ENCODE measurements at regions not wholly inside any gene's neighbourhood (a gene's known extent, or its start where the extent isn't known, plus 50 kb on each side); places are given as distances from the start of the nearest gene placed in this dataset.

DNA sequence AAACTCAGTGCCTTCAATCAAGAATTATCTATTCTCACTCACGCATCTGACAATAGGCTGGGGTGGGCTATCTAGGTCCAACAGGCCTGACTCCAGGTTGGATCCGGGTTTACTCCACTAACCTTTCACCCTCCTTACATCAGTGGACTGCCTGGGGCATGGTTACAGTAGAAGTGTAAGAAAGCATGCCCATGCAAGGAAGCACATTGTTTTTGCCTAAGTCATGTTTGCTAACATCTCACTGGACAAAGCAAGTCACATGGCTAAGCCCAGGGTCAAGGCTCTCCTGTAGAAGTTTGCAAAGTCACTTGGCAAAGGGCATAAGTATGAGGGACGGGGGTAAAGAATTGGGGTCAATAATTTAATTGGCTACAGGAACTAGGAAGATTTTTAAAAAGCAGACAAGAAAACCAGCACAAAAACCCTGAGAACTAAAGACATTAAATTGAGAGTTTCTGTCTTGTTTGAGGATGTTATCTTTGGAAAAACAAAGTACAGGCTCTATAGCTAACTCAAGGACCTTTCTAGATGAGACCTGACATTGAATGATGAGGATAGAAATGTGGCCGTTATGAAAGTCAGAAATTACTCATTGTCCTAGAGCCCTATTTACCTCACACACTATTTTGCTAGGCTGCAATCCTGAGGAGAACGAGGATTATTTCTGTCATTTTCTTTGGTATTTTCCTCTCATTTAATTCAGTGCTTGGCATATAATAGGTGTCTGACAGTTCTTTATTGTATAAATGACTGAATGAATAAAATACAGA is 214.2 kb downstream of the IL20RB start:
- CTCF ChIA-PET, result interaction anchor here (0.6 kb wide), 1 partner anchor 349 kb away, joined by 3 read pairs; no protein-coding TSS in a partner anchor
- no peak overlapping the region for H3K4me3 Mint-ChIP-seq (ENCODE audit: low read depth, unreplicated experiment)
- no peaks in the 10 kb centered on the region for H3K27me3 Mint-ChIP-seq (ENCODE audit: unreplicated experiment)
- intact Hi-C loops (cut with micrococcal nuclease; ENCODE audit: unreplicated experiment), result no loop called here
- H3K36me3 Mint-ChIP-seq (ENCODE audit: insufficient read depth, unreplicated experiment), result no peaks in the 10 kb centered on the region
- TF ChIP-seq, protein P1, sequence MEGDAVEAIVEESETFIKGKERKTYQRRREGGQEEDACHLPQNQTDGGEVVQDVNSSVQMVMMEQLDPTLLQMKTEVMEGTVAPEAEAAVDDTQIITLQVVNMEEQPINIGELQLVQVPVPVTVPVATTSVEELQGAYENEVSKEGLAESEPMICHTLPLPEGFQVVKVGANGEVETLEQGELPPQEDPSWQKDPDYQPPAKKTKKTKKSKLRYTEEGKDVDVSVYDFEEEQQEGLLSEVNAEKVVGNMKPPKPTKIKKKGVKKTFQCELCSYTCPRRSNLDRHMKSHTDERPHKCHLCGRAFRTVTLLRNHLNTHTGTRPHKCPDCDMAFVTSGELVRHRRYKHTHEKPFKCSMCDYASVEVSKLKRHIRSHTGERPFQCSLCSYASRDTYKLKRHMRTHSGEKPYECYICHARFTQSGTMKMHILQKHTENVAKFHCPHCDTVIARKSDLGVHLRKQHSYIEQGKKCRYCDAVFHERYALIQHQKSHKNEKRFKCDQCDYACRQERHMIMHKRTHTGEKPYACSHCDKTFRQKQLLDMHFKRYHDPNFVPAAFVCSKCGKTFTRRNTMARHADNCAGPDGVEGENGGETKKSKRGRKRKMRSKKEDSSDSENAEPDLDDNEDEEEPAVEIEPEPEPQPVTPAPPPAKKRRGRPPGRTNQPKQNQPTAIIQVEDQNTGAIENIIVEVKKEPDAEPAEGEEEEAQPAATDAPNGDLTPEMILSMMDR (IDR thresholded peaks at IDR 0.05; ENCODE audit: unreplicated experiment), result no peak
- BruUV-seq (replicated peaks), result no TSS peak
- DNase-seq, result no peak
- no peaks in the 10 kb centered on the region for H3K9me3 Mint-ChIP-seq (ENCODE audit: low read depth, unreplicated experiment)
- no peaks in the 10 kb centered on the region for H3K4me1 Mint-ChIP-seq (ENCODE audit: low read depth, unreplicated experiment)
- no peak overlapping the region for H3K27ac Mint-ChIP-seq (ENCODE audit: unreplicated experiment)

DNA sequence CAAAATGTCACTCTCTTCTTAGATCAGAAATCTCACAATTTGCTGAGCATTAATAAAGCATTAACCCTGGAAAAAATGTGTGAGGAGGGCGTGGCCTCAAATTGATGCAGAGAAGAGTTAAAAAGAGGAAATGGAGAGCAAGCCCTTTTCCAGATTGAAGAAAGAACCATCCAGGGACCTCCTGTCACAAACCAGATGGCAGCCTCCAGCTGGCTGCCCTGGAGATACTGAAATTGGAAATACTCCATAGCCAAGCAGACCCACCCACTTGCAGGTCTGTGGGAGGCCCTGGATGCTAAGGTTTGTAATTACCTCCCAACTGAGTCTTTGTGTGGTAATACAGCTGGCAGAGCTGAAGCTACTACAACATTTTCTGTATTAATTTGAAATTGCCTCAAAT is 214.9 kb downstream of the IL20RB start:
- no peak overlapping the region for H3K4me3 Mint-ChIP-seq (ENCODE audit: low read depth, unreplicated experiment)
- TF ChIP-seq, protein P1 (IDR thresholded peaks at IDR 0.05; ENCODE audit: unreplicated experiment), result no peak
- no peak for DNase-seq
- H3K27me3 Mint-ChIP-seq (ENCODE audit: unreplicated experiment), result no peaks in the 10 kb centered on the region
- no peaks in the 10 kb centered on the region for H3K4me1 Mint-ChIP-seq (ENCODE audit: low read depth, unreplicated experiment)
- intact Hi-C loops (cut with micrococcal nuclease; ENCODE audit: unreplicated experiment), result no loop called here
- H3K9me3 Mint-ChIP-seq (ENCODE audit: low read depth, unreplicated experiment), result no peaks in the 10 kb centered on the region
- H3K36me3 Mint-ChIP-seq (ENCODE audit: insufficient read depth, unreplicated experiment), result no peaks in the 10 kb centered on the region
- H3K27ac Mint-ChIP-seq (ENCODE audit: unreplicated experiment), result no peak overlapping the region
- BruUV-seq (replicated peaks), result no TSS peak
- CTCF ChIA-PET, result no interaction called here

DNA sequence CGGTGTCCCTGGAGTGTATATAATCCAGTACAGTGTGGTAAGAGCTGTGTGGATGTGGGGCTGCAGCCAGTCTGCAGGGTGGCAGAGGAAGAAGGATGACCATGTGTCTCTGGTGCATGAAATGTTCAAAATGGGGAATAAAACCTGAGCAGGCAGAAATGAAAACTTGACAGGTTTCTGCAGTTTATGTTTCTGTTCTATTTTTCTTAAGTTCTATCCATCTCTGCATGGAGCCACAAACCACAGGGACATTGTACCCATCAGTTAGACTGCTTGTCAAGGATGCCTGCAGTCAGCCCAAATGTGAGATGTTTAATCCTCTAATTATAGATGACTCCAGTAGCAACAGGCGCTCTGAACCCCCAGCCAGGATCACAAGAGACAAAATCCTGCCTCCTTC is 216.7 kb downstream of the IL20RB start:
- CTCF ChIA-PET, result no interaction called here
- Mint-ChIP-seq H3K4me3 (ENCODE audit: low read depth, unreplicated experiment) (no peak overlapping the region), H3K36me3 (ENCODE audit: insufficient read depth, unreplicated experiment) (no peaks in the 10 kb centered on the region), H3K9me3 (ENCODE audit: low read depth, unreplicated experiment) (no peaks in the 10 kb centered on the region), H3K4me1 (ENCODE audit: low read depth, unreplicated experiment) (no peaks in the 10 kb centered on the region), H3K27ac (ENCODE audit: unreplicated experiment) (no peak overlapping the region), H3K27me3 (ENCODE audit: unreplicated experiment) (no peaks in the 10 kb centered on the region)
- intact Hi-C loops (cut with micrococcal nuclease; ENCODE audit: unreplicated experiment), result no loop called here
- DNase-seq, result no peak
- TF ChIP-seq, protein P1 (IDR thresholded peaks at IDR 0.05; ENCODE audit: unreplicated experiment), result no peak
- no TSS peak for BruUV-seq (replicated peaks)

DNA sequence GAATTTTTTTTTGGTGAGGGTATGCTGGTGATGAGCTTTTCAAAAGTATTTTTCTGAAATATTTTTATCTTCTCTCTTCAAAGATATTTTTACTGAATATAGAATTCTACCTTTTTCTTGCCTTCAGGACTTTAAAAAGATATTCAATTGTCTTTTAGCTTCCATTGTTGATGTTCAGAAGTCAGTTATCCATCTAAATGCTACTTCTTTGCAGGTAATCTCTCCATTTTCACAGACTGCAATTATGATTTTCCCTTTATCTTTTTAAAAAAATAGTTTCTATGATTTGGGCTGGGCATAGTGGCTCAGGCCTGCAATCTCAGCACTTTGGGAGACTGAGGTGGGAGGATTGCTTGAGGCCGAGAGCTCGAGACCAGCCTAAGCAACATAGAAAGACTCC is 222.4 kb downstream of the IL20RB start:
- Mint-ChIP-seq H3K27ac (ENCODE audit: unreplicated experiment) (no peak overlapping the region), H3K36me3 (ENCODE audit: insufficient read depth, unreplicated experiment) (no peaks in the 10 kb centered on the region), H3K9me3 (ENCODE audit: low read depth, unreplicated experiment) (no peaks in the 10 kb centered on the region), H3K4me1 (ENCODE audit: low read depth, unreplicated experiment) (no peaks in the 10 kb centered on the region), H3K4me3 (ENCODE audit: low read depth, unreplicated experiment) (no peak overlapping the region), H3K27me3 (ENCODE audit: unreplicated experiment) (no peaks in the 10 kb centered on the region)
- DNase-seq, result no peak
- BruUV-seq (replicated peaks), result no TSS peak
- CTCF ChIA-PET, result interaction anchor here (1.5 kb wide), 1 partner anchor 10 kb away, joined by 3 read pairs; no protein-coding TSS in a partner anchor
- TF ChIP-seq, protein P1 (IDR thresholded peaks at IDR 0.05; ENCODE audit: unreplicated experiment), result no peak
- intact Hi-C loops (cut with micrococcal nuclease; ENCODE audit: unreplicated experiment), result no loop called here

All from Calu3 (cell line).